ENCODE measurements at regions not wholly inside any gene's neighbourhood (a gene's known extent, or its start where the extent isn't known, plus 50 kb on each side); places are given as distances from the start of the nearest gene placed in this dataset.

DNA sequence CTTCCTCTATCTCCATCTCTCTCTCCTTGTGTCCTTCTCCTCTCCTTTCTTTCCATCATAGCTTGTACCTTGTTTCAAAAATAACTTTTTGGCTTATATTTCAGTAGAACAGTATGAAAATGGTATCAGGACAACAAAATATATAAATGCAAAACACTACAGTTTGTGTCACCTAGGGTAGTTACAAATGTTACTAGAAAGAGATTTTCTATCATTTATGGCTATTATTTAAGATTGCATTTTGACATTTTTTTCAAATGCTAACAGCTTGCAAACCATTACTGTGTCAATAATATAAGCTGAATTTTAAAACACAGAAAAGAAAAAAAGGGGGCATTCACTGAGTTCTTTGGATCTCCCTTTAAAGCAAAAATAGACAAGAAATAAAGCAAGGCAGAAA lies 392.3 kb upstream of the LRRC4C start:
- no peak overlapping the region for H3K27ac ChIP-seq (replicated peaks in 1 of 4)
- H3K9me3 ChIP-seq: no peaks in the 10 kb centered on the region
- no peaks in the 10 kb centered on the region for H3K36me3 ChIP-seq
- intact Hi-C loops (cut with DNase I): no loop called here
- no peaks in the 10 kb centered on the region for H3K27me3 ChIP-seq
- no peaks in the 10 kb centered on the region for H3K4me1 ChIP-seq
- DNase-seq (ENCODE audit: extremely low spot score): no peak
- TF ChIP-seq EP300 (IDR thresholded peaks at IDR 0.05): no peak
- TF ChIP-seq POLR2AphosphoS5 (IDR thresholded peaks at IDR 0.05): no peak
- TF ChIP-seq, protein P1, sequence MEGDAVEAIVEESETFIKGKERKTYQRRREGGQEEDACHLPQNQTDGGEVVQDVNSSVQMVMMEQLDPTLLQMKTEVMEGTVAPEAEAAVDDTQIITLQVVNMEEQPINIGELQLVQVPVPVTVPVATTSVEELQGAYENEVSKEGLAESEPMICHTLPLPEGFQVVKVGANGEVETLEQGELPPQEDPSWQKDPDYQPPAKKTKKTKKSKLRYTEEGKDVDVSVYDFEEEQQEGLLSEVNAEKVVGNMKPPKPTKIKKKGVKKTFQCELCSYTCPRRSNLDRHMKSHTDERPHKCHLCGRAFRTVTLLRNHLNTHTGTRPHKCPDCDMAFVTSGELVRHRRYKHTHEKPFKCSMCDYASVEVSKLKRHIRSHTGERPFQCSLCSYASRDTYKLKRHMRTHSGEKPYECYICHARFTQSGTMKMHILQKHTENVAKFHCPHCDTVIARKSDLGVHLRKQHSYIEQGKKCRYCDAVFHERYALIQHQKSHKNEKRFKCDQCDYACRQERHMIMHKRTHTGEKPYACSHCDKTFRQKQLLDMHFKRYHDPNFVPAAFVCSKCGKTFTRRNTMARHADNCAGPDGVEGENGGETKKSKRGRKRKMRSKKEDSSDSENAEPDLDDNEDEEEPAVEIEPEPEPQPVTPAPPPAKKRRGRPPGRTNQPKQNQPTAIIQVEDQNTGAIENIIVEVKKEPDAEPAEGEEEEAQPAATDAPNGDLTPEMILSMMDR (IDR thresholded peaks at IDR 0.05): no peak
- no peak for TF ChIP-seq POLR2A (IDR thresholded peaks at IDR 0.05; ENCODE audit: low read depth)
- no peak overlapping the region for H3K4me3 ChIP-seq

DNA sequence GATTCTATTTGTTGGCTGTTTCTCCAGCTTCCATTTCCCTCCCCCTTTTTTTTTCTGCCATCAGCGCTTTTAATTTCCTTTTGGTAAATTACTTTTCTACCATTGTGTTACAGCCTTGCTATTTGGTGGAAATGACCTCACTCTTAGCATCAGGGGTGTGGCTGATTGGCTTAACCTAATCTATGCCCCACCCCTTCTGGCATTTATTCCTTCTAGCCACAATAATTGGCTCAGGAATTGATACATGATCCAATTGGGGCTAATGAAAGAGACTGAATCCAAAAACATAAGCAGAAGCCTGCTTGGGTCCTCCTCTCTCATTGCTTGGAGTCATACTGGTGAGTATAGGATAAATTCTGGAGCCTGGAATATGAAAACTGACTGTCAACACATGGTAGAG lies 402.4 kb upstream of the LRRC4C start:
- Histone ChIP-seq H3K36me3 (no peaks in the 10 kb centered on the region), H3K27me3 (no peaks in the 10 kb centered on the region), H3K4me1 (no peaks in the 10 kb centered on the region), H3K27ac (replicated peaks in 1 of 4) (no peak overlapping the region), H3K4me3 (no peak overlapping the region), H3K9me3 (no peaks in the 10 kb centered on the region)
- no peak for DNase-seq (ENCODE audit: extremely low spot score)
- intact Hi-C loops (cut with DNase I): no loop called here
- TF ChIP-seq POLR2A (IDR thresholded peaks at IDR 0.05; ENCODE audit: low read depth): no peak
- no peak for TF ChIP-seq EP300 (IDR thresholded peaks at IDR 0.05)
- TF ChIP-seq POLR2AphosphoS5 (IDR thresholded peaks at IDR 0.05): no peak
- TF ChIP-seq, protein P1 (IDR thresholded peaks at IDR 0.05): no peak
- WGBS: 86% methylated on average over 1 of the region's 1 CpG

DNA sequence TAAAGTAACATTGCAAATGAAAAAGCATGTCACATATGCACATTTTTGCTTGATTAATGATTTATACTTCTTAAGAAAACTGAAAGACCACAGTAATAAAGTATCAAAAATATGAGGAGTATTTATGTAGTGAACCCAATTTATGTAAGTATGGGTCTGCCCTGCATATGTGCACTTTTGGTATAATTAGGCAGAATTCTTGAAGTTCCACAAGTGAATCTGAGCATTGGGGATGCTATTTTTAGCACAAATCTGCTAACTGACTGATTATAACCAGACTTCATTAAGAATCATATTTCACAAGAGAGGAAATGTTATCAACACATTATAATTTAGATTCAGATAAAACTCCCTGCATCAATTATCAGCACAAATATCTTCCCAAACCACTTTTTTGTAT lies 407.1 kb upstream of the LRRC4C start:
- Histone ChIP-seq H3K36me3 (no peaks in the 10 kb centered on the region), H3K9me3 (no peaks in the 10 kb centered on the region), H3K4me1 (no peaks in the 10 kb centered on the region), H3K27me3 (no peaks in the 10 kb centered on the region), H3K27ac (replicated peaks in 1 of 4) (no peak overlapping the region), H3K4me3 (no peak overlapping the region)
- intact Hi-C loops (cut with DNase I): no loop called here
- no peak for DNase-seq (ENCODE audit: extremely low spot score)
- TF ChIP-seq POLR2AphosphoS5 (IDR thresholded peaks at IDR 0.05) (no peak), POLR2A (IDR thresholded peaks at IDR 0.05; ENCODE audit: low read depth) (no peak)

DNA sequence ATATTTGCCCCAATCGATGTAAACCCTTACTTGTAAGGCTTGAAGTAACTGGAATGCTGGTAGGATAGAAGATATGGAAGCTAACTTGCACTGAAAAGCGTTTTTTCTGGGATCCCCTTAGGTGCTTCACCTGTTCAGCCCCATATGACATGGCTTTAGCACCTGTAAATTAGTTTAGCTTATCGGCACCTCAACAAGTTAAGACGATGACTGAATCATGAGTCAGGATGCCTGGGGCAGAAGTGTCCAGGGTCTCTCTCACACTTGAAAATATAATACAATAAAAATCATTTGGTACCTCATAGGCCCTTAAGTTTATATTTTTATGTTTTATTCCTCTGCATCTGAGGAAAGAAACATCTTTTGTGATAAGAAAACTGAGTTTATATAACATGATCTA lies 409.2 kb upstream of the LRRC4C start:
- no peak for DNase-seq (ENCODE audit: extremely low spot score)
- H3K27me3 ChIP-seq: no peaks in the 10 kb centered on the region
- H3K4me1 ChIP-seq: no peaks in the 10 kb centered on the region
- H3K36me3 ChIP-seq: no peaks in the 10 kb centered on the region
- no peak overlapping the region for H3K4me3 ChIP-seq
- H3K27ac ChIP-seq (replicated peaks in 1 of 4): no peak overlapping the region
- H3K9me3 ChIP-seq: no peaks in the 10 kb centered on the region
- TF ChIP-seq POLR2A (IDR thresholded peaks at IDR 0.05; ENCODE audit: low read depth) (no peak), POLR2AphosphoS5 (IDR thresholded peaks at IDR 0.05) (no peak), EP300 (IDR thresholded peaks at IDR 0.05) (no peak)
- 81% methylated on average over 4 of the region's 4 CpGs for WGBS
- intact Hi-C loops (cut with DNase I): no loop called here

DNA sequence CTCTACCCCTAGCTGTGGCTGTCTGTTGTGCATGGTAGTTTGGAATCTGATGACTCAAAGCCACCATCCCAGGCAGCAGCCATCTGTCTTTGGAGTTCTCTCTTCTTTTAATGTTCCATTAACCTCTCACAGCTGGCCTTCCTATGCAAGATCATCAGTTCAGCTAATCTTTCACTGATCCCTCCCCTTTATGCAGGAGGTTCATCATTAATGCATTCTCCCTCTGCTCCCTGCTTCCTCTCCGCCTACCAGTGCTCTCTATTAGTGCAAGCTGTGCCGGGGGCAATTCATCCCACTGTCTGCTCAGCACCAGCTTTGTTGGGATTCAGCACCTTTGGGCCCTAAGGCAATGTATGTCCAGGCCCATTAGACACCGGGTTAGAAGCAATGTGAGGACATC lies 413.0 kb upstream of the LRRC4C start:
- Histone ChIP-seq H3K27me3 (no peaks in the 10 kb centered on the region), H3K36me3 (no peaks in the 10 kb centered on the region), H3K27ac (replicated peaks in 1 of 4) (no peak overlapping the region), H3K4me3 (no peak overlapping the region), H3K4me1 (no peaks in the 10 kb centered on the region), H3K9me3 (no peaks in the 10 kb centered on the region)
- intact Hi-C loops (cut with DNase I): no loop called here
- DNase-seq (ENCODE audit: extremely low spot score): no peak
- TF ChIP-seq, protein P1 (IDR thresholded peaks at IDR 0.05): no peak
- TF ChIP-seq POLR2A (IDR thresholded peaks at IDR 0.05; ENCODE audit: low read depth): no peak
- no peak for TF ChIP-seq EP300 (IDR thresholded peaks at IDR 0.05)
- TF ChIP-seq POLR2AphosphoS5 (IDR thresholded peaks at IDR 0.05): no peak
- WGBS: 85% methylated on average over 3 of the region's 3 CpGs

DNA sequence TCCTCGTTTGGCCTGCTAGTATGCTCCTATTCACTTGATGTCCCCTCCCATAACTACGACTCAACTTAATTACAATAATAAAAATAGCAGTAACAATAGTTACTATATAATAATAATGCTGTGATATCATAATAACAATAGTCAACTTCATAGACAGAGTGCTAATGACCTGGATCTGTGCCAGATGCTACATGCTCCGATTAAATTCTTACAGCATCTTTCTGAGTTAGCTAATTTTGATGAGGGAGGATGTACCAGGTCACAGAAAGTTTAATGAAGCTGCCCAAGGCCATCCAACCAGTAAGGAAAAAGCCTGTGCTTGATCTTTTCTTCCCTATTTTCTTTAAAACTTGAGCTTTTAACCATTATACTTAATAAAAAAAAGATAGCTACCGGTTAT lies 413.4 kb upstream of the LRRC4C start:
- Histone ChIP-seq H3K9me3 (no peaks in the 10 kb centered on the region), H3K4me1 (no peaks in the 10 kb centered on the region), H3K27me3 (no peaks in the 10 kb centered on the region), H3K27ac (replicated peaks in 1 of 4) (no peak overlapping the region), H3K4me3 (no peak overlapping the region), H3K36me3 (no peaks in the 10 kb centered on the region)
- 85% methylated on average over 4 of the region's 4 CpGs for WGBS
- DNase-seq (ENCODE audit: extremely low spot score): no peak
- TF ChIP-seq EP300 (IDR thresholded peaks at IDR 0.05): no peak
- no peak for TF ChIP-seq POLR2AphosphoS5 (IDR thresholded peaks at IDR 0.05)
- intact Hi-C loops (cut with DNase I): no loop called here

Measured in esophagus muscularis mucosa (tissue), 4 donors.